HEK293 (cell line): ENCODE measurements at regions not wholly inside any gene's neighbourhood (a gene's known extent, or its start where the extent isn't known, plus 50 kb on each side); places are given as distances from the start of the nearest gene placed in this dataset.

ENCODE experiments used
- CTCF ChIA-PET: fragments of 350-600 bp; formaldehyde crosslinking; extraction: SDS; loops from one replicate; lab custom pipeline; 2021; ENCODE audit warnings: antibody characterized with exemption; lab: Yijun Ruan, JAX
- POLR2A ChIA-PET: fragments of 300-600 bp; formaldehyde crosslinking; extraction: SDS; loops from one replicate; lab custom pipeline; 2020; ENCODE audit warnings: antibody characterized with exemption, inconsistent platforms; lab: Yijun Ruan, JAX
- H3K27ac ChIP-seq: fragments of 200-500 bp; sonication (Bioruptor generic); 2 replicates; pipeline ENCODE4 v1.5.1; 2014; ENCODE audit warnings: low read depth, low read length, control low read depth, inconsistent platforms; ENCODE audit errors: extremely low read depth
- H3K36me3 ChIP-seq, 2 experiments: fragments of 200-500 bp in 1 of 2; sonication (Bioruptor generic) in 1 of 2; 1 replicate in 1 of 2; 2 replicates in 1 of 2; pipeline ENCODE4 v1.5.1; 2014 to 2017; ENCODE audit warnings: inconsistent platforms in 2 of 2, low read length in 2 of 2; ENCODE audit not compliant: control insufficient read depth in 2 of 2, insufficient read depth in 1 of 2
- H3K4me1 ChIP-seq: fragments of 200-500 bp; sonication (Bioruptor generic); 2 replicates; pipeline ENCODE4 v1.5.1; 2014; ENCODE audit warnings: mild to moderate bottlenecking, low read length, inconsistent platforms; ENCODE audit not compliant: control insufficient read depth, insufficient read depth
- H3K4me3 ChIP-seq: 2 replicates; pipeline ENCODE4 v1.5.1; 2011; ENCODE audit warnings: low read depth, mild to moderate bottlenecking, control low read depth, low read length, moderate library complexity
- H3K9me3 ChIP-seq: fragments of 200-500 bp; sonication (Bioruptor generic); 2 replicates; pipeline ENCODE4 v1.5.1; 2014; ENCODE audit warnings: low read depth, low read length, inconsistent platforms; ENCODE audit not compliant: control insufficient read depth, insufficient read depth
- MYNN ChIP-seq: fragments of 450-650 bp; formaldehyde crosslinking; IDR thresholded peaks from 2 replicates; pipeline ENCODE4 v1.5.1; 2016; ENCODE audit warnings: missing biosample characterization, missing genetic modification characterization, borderline replicate concordance
- PBX3 ChIP-seq: sonication (generic); formaldehyde crosslinking; IDR thresholded peaks from 2 replicates; pipeline ENCODE4 v1.8.1; 2022; ENCODE audit warnings: mild to moderate bottlenecking, moderate library complexity, missing genetic modification reagents
- PRDM10 ChIP-seq: fragments of 450-650 bp; formaldehyde crosslinking; IDR thresholded peaks from 2 replicates; pipeline ENCODE4 v1.5.1; 2016; ENCODE audit warnings: missing biosample characterization, missing genetic modification characterization
- ZNF132 ChIP-seq: fragments of 450-650 bp; formaldehyde crosslinking; IDR thresholded peaks from 2 replicates; pipeline ENCODE4 v1.5.1; 2017; ENCODE audit warnings: missing biosample characterization, missing genetic modification characterization, borderline replicate concordance
- ZNF146 ChIP-seq: fragments of 450-650 bp; formaldehyde crosslinking; IDR thresholded peaks from 2 replicates; pipeline ENCODE4 v1.5.1; 2016; ENCODE audit warnings: missing biosample characterization, missing genetic modification characterization
- ZNF175 ChIP-seq: fragments of 450-650 bp; formaldehyde crosslinking; IDR thresholded peaks from 2 replicates; pipeline ENCODE4 v1.5.1; 2016; ENCODE audit warnings: missing biosample characterization, missing genetic modification characterization
- ZNF341 ChIP-seq: fragments of 450-650 bp; formaldehyde crosslinking; IDR thresholded peaks from 2 replicates; pipeline ENCODE4; 2016; ENCODE audit warnings: low read depth, missing biosample characterization, missing genetic modification characterization
- ZNF394 ChIP-seq: fragments of 450-650 bp; formaldehyde crosslinking; IDR thresholded peaks from 2 replicates; pipeline ENCODE4 v1.5.1; 2016; ENCODE audit warnings: missing biosample characterization, missing genetic modification characterization, mild to moderate bottlenecking, moderate library complexity, borderline replicate concordance
- ZNF529 ChIP-seq: fragments of 450-650 bp; formaldehyde crosslinking; IDR thresholded peaks from 2 replicates; pipeline ENCODE4 v1.5.1; 2017; ENCODE audit warnings: missing genetic modification characterization, missing biosample characterization; ENCODE audit not compliant: insufficient replicate concordance
- ZNF558 ChIP-seq: fragments of 450-650 bp; formaldehyde crosslinking; IDR thresholded peaks from 2 replicates; pipeline ENCODE4 v1.5.1; 2016; ENCODE audit warnings: missing biosample characterization, missing genetic modification characterization
- ZNF580 ChIP-seq: fragments of 450-650 bp; formaldehyde crosslinking; IDR thresholded peaks from 2 replicates; pipeline ENCODE4 v1.5.1; 2016; ENCODE audit warnings: missing biosample characterization, missing genetic modification characterization
- ZNF658 ChIP-seq: fragments of 450-650 bp; formaldehyde crosslinking; IDR thresholded peaks from 2 replicates; pipeline ENCODE4; 2016; ENCODE audit warnings: missing biosample characterization, missing genetic modification characterization
- ZNF837 ChIP-seq: fragments of 450-650 bp; formaldehyde crosslinking; IDR thresholded peaks from 2 replicates; pipeline ENCODE4 v1.5.1; 2016; ENCODE audit warnings: missing biosample characterization, missing genetic modification characterization

GRCh38 chr1:244761279-244761678, 74.2 kb upstream of the COX20 start:
- ChIA-PET CTCF (no interaction called here), POLR2A (no interaction called here)
- Histone ChIP-seq H3K4me1 (peaks cover 11% of the 10 kb centered on the region), H3K36me3 (no peaks in the 10 kb centered on the region), H3K9me3 (no peaks in the 10 kb centered on the region), H3K27ac (no peak overlapping the region), H3K4me3 (no peak overlapping the region)
- TF ChIP-seq ZNF529 (tag by site-specific recombination) (no peak), ZNF341 (tag by site-specific recombination) (no peak)

- peaks cover 11% of the 10 kb centered on the region for H3K4me1 ChIP-seq
- TF ChIP-seq ZNF146 (tag by site-specific recombination) = peak; percentile 99
- TF ChIP-seq ZNF558 (tag by site-specific recombination) = no peak
- TF ChIP-seq ZNF580 = peak; percentile 84
- H3K9me3 ChIP-seq = no peaks in the 10 kb centered on the region
- ChIA-PET CTCF (no interaction called here), POLR2A (no interaction called here)
- H3K27ac ChIP-seq = no peak overlapping the region
- no peak overlapping the region for H3K4me3 ChIP-seq
- no peaks in the 10 kb centered on the region for H3K36me3 ChIP-seq
These were observed 72.8 kb upstream of the COX20 start for GRCh38 chr1:244762629-244763028.

GRCh38 chr1:244768186-244768585, 67.3 kb upstream of the COX20 start:
- Histone ChIP-seq H3K27ac (no peak overlapping the region), H3K4me1 (no peaks in the 10 kb centered on the region), H3K4me3 (no peak overlapping the region), H3K9me3 (no peaks in the 10 kb centered on the region), H3K36me3 (no peaks in the 10 kb centered on the region)
- TF ChIP-seq ZNF837 (tag by site-specific recombination) = no peak
- TF ChIP-seq ZNF394 (tag by site-specific recombination) = no peak
- no peak for TF ChIP-seq PRDM10 (tag by site-specific recombination)
- TF ChIP-seq PBX3 (CRISPR knock-in tag) = no peak
- no peak for TF ChIP-seq MYNN (tag by site-specific recombination)
- no peak for TF ChIP-seq ZNF175 (tag by site-specific recombination)
- no peak for TF ChIP-seq ZNF658 (tag by site-specific recombination)
- ChIA-PET POLR2A (no interaction called here), CTCF (no interaction called here)

- no peaks in the 10 kb centered on the region for H3K36me3 ChIP-seq
- no peaks in the 10 kb centered on the region for H3K9me3 ChIP-seq
- H3K4me3 ChIP-seq = no peak overlapping the region
- ChIA-PET POLR2A (no interaction called here), CTCF (no interaction called here)
- TF ChIP-seq ZNF132 (tag by site-specific recombination) = no peak
- TF ChIP-seq ZNF837 (tag by site-specific recombination) = no peak
- no peak overlapping the region for H3K27ac ChIP-seq
- H3K4me1 ChIP-seq = no peaks in the 10 kb centered on the region
These were observed 66.7 kb upstream of the COX20 start for GRCh38 chr1:244768804-244769203.
